CD14-positive monocyte (primary cell): ENCODE measurements at regions not wholly inside any gene's neighbourhood (a gene's known extent, or its start where the extent isn't known, plus 50 kb on each side); places are given as distances from the start of the nearest gene placed in this dataset.

Source experiments
- DNase-seq, 3 donors: peaks; one replicate each; pipeline ENCODE4 v3.0.0-alpha.2; 2011 to 2022
- H2AFZ ChIP-seq: 2 replicates; pipeline ENCODE4 v1.6.0; 2012; ENCODE audit warnings: mild to moderate bottlenecking, low read depth, low read length, inconsistent platforms; ENCODE audit not compliant: insufficient read depth, poor library complexity, severe bottlenecking
- H3K27ac ChIP-seq, 2 donors: 1 replicate in 1 of 2; 2 replicates in 1 of 2; pipeline ENCODE4 v1.5.1; 2012 to 2013; ENCODE audit warnings: low read length in 2 of 2, control low read depth in 1 of 2, inconsistent platforms in 1 of 2, low read depth in 1 of 2, mild to moderate bottlenecking in 1 of 2
- H3K27me3 ChIP-seq, 2 donors: one replicate each; pipeline versions ENCODE4 v1.6.0 to v1.6.1; 2011 to 2013; ENCODE audit warnings: low read length in 2 of 2; ENCODE audit not compliant: control insufficient read depth in 2 of 2, insufficient read depth in 2 of 2
- H3K36me3 ChIP-seq, 2 donors: replicated peaks in 1 of 2; 1 replicate in 1 of 2; 2 replicates in 1 of 2; pipeline versions ENCODE4 v1.5.1 to v1.6.1; 2012 to 2013; ENCODE audit warnings: low read length in 2 of 2, control low read depth in 1 of 2, inconsistent platforms in 1 of 2, mild to moderate bottlenecking in 1 of 2; ENCODE audit not compliant: insufficient read depth in 2 of 2, control insufficient read depth in 1 of 2
- H3K4me1 ChIP-seq, 2 donors: 1 replicate in 1 of 2; 2 replicates in 1 of 2; pipeline versions ENCODE4 v1.5.1 to v1.6.1; 2012 to 2013; ENCODE audit warnings: low read length in 2 of 2, control low read depth in 1 of 2, inconsistent platforms in 1 of 2, mild to moderate bottlenecking in 1 of 2, moderate library complexity in 1 of 2; ENCODE audit not compliant: insufficient read depth in 2 of 2, control insufficient read depth in 1 of 2
- H3K4me2 ChIP-seq: replicated peaks from 2 replicates; pipeline ENCODE3; 2012; ENCODE audit warnings: low read length, moderate library complexity, mild to moderate bottlenecking; ENCODE audit not compliant: poor library complexity, severe bottlenecking; ENCODE audit errors: extremely low read depth
- H3K4me3 ChIP-seq, 3 experiments: fragments of 200-600 bp in 1 of 3; sonication (generic) in 1 of 3; replicated peaks in 1 of 3; 1 replicate in 2 of 3; 2 replicates in 1 of 3; pipeline ENCODE4 v1.5.1; 2011 to 2013; ENCODE audit warnings: low read length in 3 of 3, mild to moderate bottlenecking in 3 of 3, control low read depth in 2 of 3, low read depth in 2 of 3, inconsistent platforms in 1 of 3, moderate library complexity in 1 of 3
- H3K79me2 ChIP-seq: 2 replicates; pipeline ENCODE4 v1.6.0; 2012; ENCODE audit warnings: mild to moderate bottlenecking, control low read depth, inconsistent platforms, low read length, moderate library complexity; ENCODE audit not compliant: insufficient read depth
- H3K9ac ChIP-seq: 2 replicates; pipeline ENCODE4 v1.6.0; 2017; ENCODE audit warnings: low read length, mild to moderate bottlenecking; ENCODE audit not compliant: insufficient read depth, poor library complexity, severe bottlenecking
- H3K9me3 ChIP-seq, 2 donors: replicated peaks in 1 of 2; 1 replicate in 1 of 2; 2 replicates in 1 of 2; pipeline versions ENCODE4 v1.5.1 to v1.6.1; 2012 to 2013; ENCODE audit warnings: low read length in 2 of 2, control low read depth in 1 of 2; ENCODE audit not compliant: control insufficient read depth in 1 of 2, insufficient read depth in 1 of 2
- H4K20me1 ChIP-seq: 2 replicates; pipeline ENCODE4 v1.6.0; 2012; ENCODE audit warnings: mild to moderate bottlenecking, low read length, control low read depth, moderate library complexity; ENCODE audit not compliant: insufficient read depth
- H3K27ac Mint-ChIP-seq, 7 donors: one replicate each; pipeline ENCODE4 v1.8.0; 2020; ENCODE audit warnings: mild to moderate bottlenecking in 7 of 7, mixed read lengths in 7 of 7, moderate library complexity in 6 of 7, inconsistent platforms in 2 of 7
- H3K27me3 Mint-ChIP-seq, 3 donors: one replicate each; pipeline ENCODE4 v1.8.0; 2021 to 2022; ENCODE audit warnings: low read depth in 3 of 3, mild to moderate bottlenecking in 3 of 3, mixed read lengths in 3 of 3, moderate library complexity in 3 of 3, inconsistent platforms in 1 of 3
- H3K36me3 Mint-ChIP-seq, 2 donors: one replicate each; pipeline ENCODE4 v1.8.0; 2020; ENCODE audit warnings: mixed read lengths in 2 of 2, inconsistent platforms in 1 of 2, mild to moderate bottlenecking in 1 of 2
- H3K4me1 Mint-ChIP-seq: one replicate; pipeline ENCODE4 v1.8.0; 2020; ENCODE audit warnings: mild to moderate bottlenecking, mixed read lengths
- H3K4me3 Mint-ChIP-seq, 2 donors: one replicate each; pipeline ENCODE4 v1.8.0; 2020; ENCODE audit warnings: mild to moderate bottlenecking in 2 of 2, mixed read lengths in 2 of 2, moderate library complexity in 1 of 2
- H3K9me3 Mint-ChIP-seq, 7 donors: one replicate each; pipeline ENCODE4 v1.8.0; 2020 to 2022; ENCODE audit warnings: mixed read lengths in 7 of 7, mild to moderate bottlenecking in 6 of 7, moderate library complexity in 6 of 7, inconsistent platforms in 2 of 7
- CTCF ChIP-seq: fragments of 200-600 bp; IDR thresholded peaks from one replicate; pipeline ENCODE4 v1.8.0; 2022; ENCODE audit warnings: antibody characterized with exemption, mild to moderate bottlenecking
- WGBS: methylation state at CpG from one replicate; pipeline ENCODE4 v1.1.5; 2013; ENCODE audit warnings: missing lambda C conversion rate; ENCODE audit not compliant: insufficient coverage; 5-methylcytosine and 5-hydroxymethylcytosine counted together
- intact Hi-C, 2 donors: fragments of 100-400 bp; cut with micrococcal nuclease; formaldehyde crosslinking; loops; one replicate each; pipeline versions ENCODE4 v1.15.0 to v1.15.1; 2023

- Mint-ChIP-seq H3K9me3 (peaks cover 0 to 8% (median 3%) of the 10 kb centered on the region in 7 donors), H3K4me1 (peaks cover 4% of the 10 kb centered on the region), H3K27me3 (no peaks in the 10 kb centered on the region), H3K4me3 (no peak overlapping the region), H3K36me3 (no peaks in the 10 kb centered on the region), H3K27ac (no peak overlapping the region)
- Histone ChIP-seq H3K27ac (no peak overlapping the region), H3K4me2 (no peak overlapping the region), H2AFZ (no peak overlapping the region), H3K79me2 (no peaks in the 10 kb centered on the region), H4K20me1 (no peaks in the 10 kb centered on the region), H3K4me1 (no peaks in the 10 kb centered on the region), H3K9ac (no peak overlapping the region), H3K9me3 (peaks cover 0 to 3% of the 10 kb centered on the region in 2 donors), H3K27me3 (no peaks in the 10 kb centered on the region), H3K36me3 (no peaks in the 10 kb centered on the region), H3K4me3 (no peak overlapping the region)
- no peak for TF ChIP-seq CTCF
- intact Hi-C loops: no loop called here
- no peak for DNase-seq
- WGBS: 83% methylated on average over 10 of the region's 10 CpGs
These were observed 438.1 kb downstream of the FUT8 start for GRCh38 chr14:65850429-65851135.

GRCh38 chr14:65852689-65853088 is 440.2 kb downstream of the FUT8 start:
- peaks cover 0 to 3% of the 10 kb centered on the region in 2 donors for H3K9me3 ChIP-seq
- Mint-ChIP-seq H3K4me1 (peaks cover 4% of the 10 kb centered on the region), H3K9me3 (peaks cover 0 to 8% (median 4%) of the 10 kb centered on the region in 7 donors), H3K27ac (peak overlapping the region in 1 of 7 donors; percentile 7), H3K36me3 (no peaks in the 10 kb centered on the region), H3K4me3 (no peak overlapping the region), H3K27me3 (no peaks in the 10 kb centered on the region)
- H4K20me1 ChIP-seq: no peaks in the 10 kb centered on the region
- DNase-seq: no peak
- WGBS: 100% methylated on average over 1 of the region's 2 CpGs
- H3K27me3 ChIP-seq: no peaks in the 10 kb centered on the region
- H3K9ac ChIP-seq: no peak overlapping the region
- H3K36me3 ChIP-seq: no peaks in the 10 kb centered on the region
- no peak overlapping the region for H2AFZ ChIP-seq
- no peak overlapping the region for H3K27ac ChIP-seq
- H3K79me2 ChIP-seq: no peaks in the 10 kb centered on the region
- no peak overlapping the region for H3K4me2 ChIP-seq
- intact Hi-C loops: no loop called here
- H3K4me3 ChIP-seq: no peak overlapping the region
- TF ChIP-seq CTCF: no peak
- no peaks in the 10 kb centered on the region for H3K4me1 ChIP-seq
